H54 (cell line): ENCODE measurements at regions not wholly inside any gene's neighbourhood (a gene's known extent, or its start where the extent isn't known, plus 50 kb on each side); places are given as distances from the start of the nearest gene placed in this dataset.

Experiments
- DNase-seq: peaks from one replicate; pipeline ENCODE4 v3.0.0; 2011; ENCODE audit warnings: low spot score, mixed read lengths; ENCODE audit not compliant: insufficient read length
- FAIRE-seq: peaks from 3 replicates; lab custom pipeline; 2011; peaks lifted over from hg19 to GRCh38; lab: Jason Lieb, UNC
- POLR2A ChIP-seq: IDR thresholded peaks from 2 replicates; pipeline ENCODE4 v1.6.1; 2011; ENCODE audit warnings: low read depth, mild to moderate bottlenecking, low read length

DNA sequence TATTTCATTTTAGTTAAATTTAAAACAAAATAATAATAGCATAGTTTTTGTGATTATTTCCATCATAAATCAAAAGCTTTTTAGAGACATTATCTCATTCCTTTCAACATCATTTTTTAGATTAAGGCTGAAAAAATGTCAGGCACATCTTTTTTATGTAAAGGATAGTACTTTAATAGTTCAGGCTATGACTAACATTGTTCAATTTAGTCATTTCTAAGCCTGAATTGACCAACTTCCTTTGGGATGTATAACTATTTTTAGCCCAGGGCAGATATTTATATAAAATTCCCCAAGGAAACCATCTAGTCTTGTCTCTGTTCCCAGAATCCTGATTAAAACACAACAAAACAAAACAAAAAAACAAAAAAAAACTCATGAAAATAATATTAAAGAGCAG, 145.6 kb upstream of the PCDH18 start:
- no peak for TF ChIP-seq POLR2A

DNA sequence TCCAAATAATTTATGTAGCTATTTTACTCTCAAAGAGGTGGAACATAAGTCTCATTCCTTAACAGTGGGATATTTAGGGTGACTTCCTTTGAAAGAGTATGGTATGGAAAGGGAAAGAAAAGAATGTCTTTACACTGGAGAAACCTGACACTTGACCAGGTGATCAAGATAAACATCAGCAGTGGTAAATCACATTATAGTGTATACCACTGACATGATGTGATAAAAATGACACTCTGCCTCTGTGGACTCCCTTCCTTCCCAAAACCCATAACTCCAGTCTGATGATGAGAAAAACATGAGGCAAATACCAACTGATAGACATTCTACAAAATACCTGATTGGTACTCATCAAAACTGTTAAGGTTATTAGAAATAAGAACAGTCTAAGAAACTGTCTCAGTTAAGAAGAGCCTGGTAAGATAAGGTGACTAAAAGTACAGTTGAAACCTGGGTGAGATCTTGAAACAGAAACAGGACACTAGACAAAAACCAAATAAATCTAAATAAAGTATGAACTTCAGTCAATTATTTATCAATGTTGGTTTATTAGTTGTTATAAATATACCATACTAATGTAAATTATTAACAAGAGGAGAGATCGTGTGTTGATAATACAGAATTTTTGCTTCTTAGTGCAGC, 144.2 kb upstream of the PCDH18 start:
- DNase-seq (no peak), FAIRE-seq (no peak)
- no peak for TF ChIP-seq POLR2A

More for the DNA sequence above, 145.6 kb upstream of the PCDH18 start:
- no peak for DNase-seq
- no peak for FAIRE-seq

DNA sequence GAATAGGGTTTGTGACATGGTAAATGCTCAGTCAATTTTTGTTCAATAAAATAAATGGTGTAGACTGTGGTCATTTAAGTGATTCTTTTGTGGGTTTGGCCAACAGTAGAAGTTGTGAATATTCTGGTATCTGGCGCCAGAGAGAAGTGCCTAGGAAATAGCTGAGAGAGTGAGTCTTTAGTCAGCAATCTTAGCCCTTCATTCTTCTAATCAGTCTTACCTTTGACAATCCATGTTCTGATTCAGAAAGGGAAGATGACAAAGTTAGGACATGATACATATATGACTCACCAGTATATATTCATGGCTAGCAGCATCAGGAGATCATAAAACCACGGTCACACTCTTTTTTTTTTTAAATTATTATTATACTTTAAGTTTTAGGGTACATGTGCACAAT, 141.8 kb upstream of the PCDH18 start:
- DNase-seq (no peak), FAIRE-seq (no peak)
- no peak for TF ChIP-seq POLR2A

DNA sequence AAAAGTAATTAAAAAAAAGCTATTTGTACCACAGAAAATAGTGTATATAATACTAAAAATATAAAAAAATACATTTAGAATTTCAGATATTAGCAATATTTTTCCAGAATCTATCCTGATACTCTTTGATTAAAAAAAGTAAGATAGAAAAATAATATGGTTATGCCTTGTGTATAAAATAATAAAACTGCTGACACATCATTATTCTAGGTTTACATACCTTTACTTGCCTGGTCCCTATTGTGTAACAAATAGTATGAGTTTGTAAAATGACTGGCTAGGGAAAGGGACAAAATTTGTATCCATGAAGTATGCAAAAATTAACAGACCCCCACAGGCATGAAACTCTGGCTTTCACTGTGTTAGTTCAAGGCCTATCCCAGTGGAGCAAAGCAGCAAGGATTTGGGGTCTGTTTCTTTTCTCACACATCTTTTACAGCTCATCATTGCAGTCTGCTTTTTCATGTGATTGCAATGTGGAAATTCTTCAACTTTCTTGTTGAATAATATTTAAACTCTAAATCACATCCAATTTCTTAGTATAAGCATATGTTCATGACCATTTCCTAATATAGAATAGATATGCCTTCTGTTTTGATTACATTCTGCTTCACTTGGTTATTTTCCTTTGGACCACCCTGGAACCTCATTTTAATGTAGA, 136.7 kb upstream of the PCDH18 start:
- FAIRE-seq = no peak
- DNase-seq = no peak
- no peak for TF ChIP-seq POLR2A

DNA sequence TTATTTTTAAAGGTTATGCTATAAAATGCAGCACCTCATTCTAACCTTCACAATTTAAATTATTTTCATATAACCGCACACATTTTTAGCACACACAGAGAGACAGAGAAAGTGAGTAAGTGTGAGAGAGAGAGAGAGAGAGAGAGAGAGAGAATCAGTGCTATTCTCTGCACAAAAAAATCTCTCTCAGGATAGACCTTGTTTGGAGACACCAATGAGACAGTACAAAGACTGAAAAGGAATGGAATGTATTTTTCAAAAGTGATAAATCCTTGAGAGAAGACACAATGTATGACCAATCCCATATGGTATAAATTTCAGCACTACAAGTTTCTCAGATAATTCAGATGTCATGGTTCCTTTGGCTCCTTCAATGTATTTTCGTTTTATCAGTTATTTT, 132.1 kb upstream of the PCDH18 start:
- DNase-seq (no peak), FAIRE-seq (no peak)
- TF ChIP-seq POLR2A = no peak

DNA sequence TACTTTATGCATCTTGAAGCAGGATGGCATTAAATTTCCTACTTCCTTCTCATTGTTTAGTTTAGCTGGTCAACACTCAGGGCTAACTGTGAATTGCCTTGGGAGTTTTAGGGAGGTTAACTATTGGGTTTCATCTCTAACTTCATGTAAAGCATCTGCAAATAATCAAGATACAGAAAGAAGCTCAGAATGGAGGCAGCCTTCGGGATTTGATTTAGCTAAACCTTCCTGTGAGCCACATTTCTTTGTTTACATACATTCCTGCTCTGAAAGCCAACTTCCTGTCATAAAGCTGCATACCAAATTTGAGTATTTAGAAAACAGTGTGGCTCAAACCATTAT, 131.7 kb upstream of the PCDH18 start:
- DNase-seq (no peak), FAIRE-seq (no peak)
- TF ChIP-seq POLR2A = no peak

DNA sequence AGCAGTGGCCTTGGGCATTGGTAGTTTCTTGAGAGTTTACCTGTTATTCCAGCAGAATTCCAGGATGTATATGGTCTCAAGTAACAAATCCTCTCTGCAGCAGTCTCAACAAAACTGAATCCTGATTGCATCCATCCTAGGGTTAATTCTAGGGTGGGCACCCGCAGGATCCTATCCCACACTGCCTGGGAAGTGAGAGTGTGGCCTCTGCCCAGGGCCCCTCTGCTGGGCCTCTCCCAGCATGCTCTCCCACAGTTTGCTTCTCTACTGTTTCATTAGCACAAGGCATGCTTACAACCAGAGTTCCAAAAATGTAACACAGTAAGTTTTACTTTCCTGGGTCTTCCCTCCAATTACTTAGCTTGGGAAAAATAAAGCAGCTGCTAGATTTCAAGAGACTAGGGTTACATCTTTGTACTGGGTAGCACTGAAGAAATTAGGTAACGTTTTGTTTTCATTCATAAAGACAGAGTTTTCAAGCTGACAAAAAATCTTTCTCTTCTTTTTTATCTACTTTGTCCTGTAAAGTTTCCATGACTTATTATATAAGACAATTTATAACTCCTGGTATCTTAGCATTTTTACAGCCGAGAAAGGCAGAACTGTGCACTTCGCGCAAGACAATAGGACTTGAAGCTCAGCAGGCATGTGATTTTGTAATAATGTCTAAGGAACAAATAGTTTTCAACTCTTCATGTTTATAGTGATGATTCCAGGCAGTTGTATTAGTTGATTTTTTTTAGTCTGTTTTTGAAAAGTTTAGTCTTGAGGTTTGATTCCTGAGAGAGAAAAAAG, 131.2 kb upstream of the PCDH18 start:
- DNase-seq (no peak), FAIRE-seq (no peak)
- no peak for TF ChIP-seq POLR2A

DNA sequence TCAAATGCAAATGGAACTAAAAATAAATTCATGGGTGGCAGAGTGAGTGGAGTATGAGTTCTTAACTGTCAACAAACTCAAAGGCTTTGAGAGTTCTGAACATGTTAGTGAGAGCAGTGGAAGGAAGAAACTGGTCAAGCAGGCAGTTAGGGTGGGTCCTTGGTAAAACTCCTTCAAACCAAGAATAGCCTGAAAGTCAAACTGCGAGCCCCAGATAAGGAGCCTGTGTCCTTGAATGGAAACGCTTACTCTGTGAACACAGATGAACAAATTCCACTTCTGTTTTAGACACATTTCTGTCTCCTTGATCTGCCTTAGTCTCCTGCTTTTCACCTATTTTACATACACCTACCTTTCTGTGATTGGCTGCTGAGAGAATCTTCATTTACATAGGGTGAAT, 129.4 kb upstream of the PCDH18 start:
- FAIRE-seq = no peak
- no peak for TF ChIP-seq POLR2A
- DNase-seq = no peak

DNA sequence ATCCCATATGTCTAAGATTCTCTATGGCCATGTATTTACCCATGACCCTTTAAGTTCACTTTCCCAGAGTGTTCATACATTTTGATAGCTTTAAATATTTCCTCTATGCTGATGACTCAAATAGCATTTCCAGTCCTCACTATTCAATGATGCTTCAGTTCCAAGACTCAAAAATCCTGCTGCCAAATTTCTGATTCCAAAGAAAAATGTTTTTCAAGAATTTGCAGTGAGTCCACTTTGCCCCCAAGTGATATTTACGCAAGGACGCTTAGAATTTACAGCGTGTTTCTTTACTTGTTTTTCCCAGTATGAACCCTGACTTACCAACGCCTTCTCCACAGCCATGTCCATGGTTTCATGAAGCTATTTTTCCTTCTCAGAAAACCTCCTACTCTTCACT, 127.9 kb upstream of the PCDH18 start:
- no peak for TF ChIP-seq POLR2A
- FAIRE-seq = no peak
- no peak for DNase-seq

DNA sequence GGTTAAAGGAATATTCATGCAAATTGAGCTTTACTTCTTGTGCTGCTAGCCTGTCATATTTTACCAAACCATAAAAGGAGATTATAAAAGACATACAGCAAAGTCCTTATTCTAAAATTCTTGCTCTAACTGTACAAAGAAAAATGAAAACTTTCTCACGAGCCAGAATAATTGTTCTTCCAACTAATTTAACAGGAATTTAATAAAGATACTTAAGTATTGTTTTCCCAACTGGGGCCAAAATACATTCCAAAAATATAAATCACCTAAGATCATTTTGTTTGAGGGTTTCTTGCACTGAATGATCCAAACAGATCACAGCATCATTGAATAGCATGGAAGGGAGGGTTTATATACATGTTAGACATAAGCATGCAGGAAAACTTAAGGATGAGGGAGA, 127.1 kb upstream of the PCDH18 start:
- DNase-seq = no peak
- no peak for TF ChIP-seq POLR2A
- FAIRE-seq = no peak

DNA sequence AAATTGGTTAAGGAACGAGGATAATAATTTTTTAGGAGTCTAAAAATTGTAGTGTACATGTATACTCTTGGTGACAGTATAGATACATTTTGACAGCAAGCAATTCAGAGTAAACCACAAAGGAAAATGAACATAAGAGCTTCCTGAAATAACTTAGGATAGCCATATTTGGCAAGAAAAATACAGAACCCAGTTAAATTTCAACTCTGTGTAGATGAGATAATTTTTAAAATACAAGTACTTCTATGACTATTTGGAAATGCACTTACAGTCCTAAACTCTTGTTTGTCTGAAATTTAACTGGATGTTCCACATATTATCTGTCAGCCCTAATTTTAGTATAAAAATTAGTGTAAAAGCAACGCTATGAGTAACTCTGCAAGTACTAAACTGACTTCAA, 124.4 kb upstream of the PCDH18 start:
- TF ChIP-seq POLR2A = no peak
- FAIRE-seq = no peak
- no peak for DNase-seq

DNA sequence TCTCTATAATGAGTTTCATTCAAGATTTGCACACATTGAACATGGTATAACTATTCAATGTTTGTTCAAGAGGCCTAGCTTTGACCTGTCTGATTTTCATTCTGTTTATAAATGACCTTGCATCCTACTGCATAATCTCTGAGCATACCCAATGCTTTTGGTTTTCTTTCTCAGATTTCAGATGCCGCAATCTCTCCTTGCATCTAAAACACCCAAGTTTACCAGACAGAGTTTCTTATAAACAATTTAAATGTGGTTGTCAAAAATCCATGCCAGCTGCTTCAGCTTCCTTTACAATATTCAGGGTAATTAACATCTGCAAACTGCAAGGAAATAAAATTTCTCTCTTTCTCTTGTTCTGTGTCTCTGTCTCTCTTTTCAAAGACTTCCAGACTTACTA, 123.0 kb upstream of the PCDH18 start:
- TF ChIP-seq POLR2A = no peak
- DNase-seq = no peak
- no peak for FAIRE-seq

DNA sequence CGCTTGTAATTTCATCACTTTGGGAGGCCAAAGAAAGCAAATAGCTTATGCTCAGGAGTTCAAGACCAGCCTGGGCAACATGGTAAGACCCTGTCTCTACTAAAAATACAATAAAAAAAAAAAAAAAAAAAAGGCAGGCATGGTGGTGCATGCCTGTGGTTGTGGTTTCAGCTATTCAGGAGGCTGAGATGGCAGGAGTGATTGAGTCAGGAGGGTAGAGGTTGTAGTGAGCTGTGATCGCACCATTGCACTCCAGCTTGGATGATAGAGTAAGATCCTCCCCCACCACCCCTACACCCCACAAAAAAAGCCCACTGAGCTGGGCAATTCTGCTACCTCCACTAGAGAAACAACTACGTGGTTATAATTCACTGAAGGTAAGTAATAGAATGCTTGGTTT, 118.8 kb upstream of the PCDH18 start:
- no peak for TF ChIP-seq POLR2A
- DNase-seq = no peak
- FAIRE-seq = no peak

DNA sequence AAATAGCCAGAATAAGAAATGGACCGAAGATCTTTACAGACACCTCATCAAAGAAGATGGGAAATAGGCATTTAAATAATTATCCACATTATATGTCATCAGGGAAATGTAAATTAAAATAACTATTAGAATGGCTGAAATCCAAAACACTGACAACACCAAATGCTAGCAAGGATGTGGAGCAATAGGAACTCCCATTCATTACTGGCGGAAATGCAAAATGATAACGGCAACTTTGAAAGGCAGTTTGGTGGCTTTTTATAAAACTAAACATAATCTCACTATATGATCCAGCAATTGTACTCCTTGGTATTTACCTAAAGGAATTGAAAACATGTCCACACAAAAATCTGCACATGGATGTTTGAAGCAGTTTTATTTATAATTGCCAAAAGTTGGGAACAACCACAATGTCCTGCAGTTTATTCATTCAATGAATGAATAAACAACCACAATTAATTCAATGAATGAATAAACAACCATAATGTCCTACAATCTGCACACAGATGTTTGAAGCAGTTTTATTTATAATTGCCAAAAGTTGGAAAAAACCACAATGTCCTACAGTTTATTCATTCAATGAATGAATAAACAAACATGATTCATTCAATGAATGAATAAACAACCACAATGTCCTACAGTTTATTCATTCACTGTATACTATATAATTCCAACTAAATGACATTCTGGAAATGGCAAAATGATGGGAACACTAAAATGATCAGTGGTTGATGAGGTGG, 117.6 kb upstream of the PCDH18 start:
- no peak for DNase-seq
- TF ChIP-seq POLR2A = no peak
- FAIRE-seq = no peak
